GM12878 (cell line): ENCODE measurements at regions not wholly inside any gene's neighbourhood (a gene's known extent, or its start where the extent isn't known, plus 50 kb on each side); places are given as distances from the start of the nearest gene placed in this dataset.

Experiments used
- E2F4 ChIP-seq: IDR thresholded peaks from 2 replicates; pipeline ENCODE4 v1.6.1; 2012; ENCODE audit warnings: low read depth, low read length, improper control_type of control experiment
- EZH2 ChIP-seq: IDR thresholded peaks from 2 replicates; pipeline ENCODE4 v1.6.1; 2012; ENCODE audit warnings: low read depth, mild to moderate bottlenecking, control low read depth, inconsistent platforms, low read length, borderline replicate concordance; ENCODE audit not compliant: control insufficient read depth
- HDAC6 ChIP-seq: fragments of 200-600 bp; sonication (generic); IDR thresholded peaks from one replicate; pipeline ENCODE4 v1.8.0; 2017; ENCODE audit warnings: antibody characterized with exemption; ENCODE audit not compliant: unreplicated experiment
- NFIC ChIP-seq: IDR thresholded peaks from 2 replicates; pipeline ENCODE4 v1.6.1; 2012; ENCODE audit warnings: low read depth, mild to moderate bottlenecking, inconsistent platforms, low read length, moderate library complexity
- NRF1 ChIP-seq: conservative IDR thresholded peaks from 2 replicates; pipeline ENCODE4 v1.6.1; 2011; ENCODE audit warnings: mild to moderate bottlenecking, low read depth, low read length, improper control_type of control experiment
- POLR2A ChIP-seq: IDR thresholded peaks from 2 replicates; pipeline ENCODE4 v1.6.1; 2011; ENCODE audit warnings: low read depth, mild to moderate bottlenecking, low read length
- RCOR1 ChIP-seq: conservative IDR thresholded peaks from 2 replicates; pipeline ENCODE4 v1.6.1; 2012; ENCODE audit warnings: low read depth, low read length, improper control_type of control experiment
- RFX5 ChIP-seq: IDR thresholded peaks from 2 replicates; pipeline ENCODE4 v1.6.1; 2011; ENCODE audit warnings: low read depth, low read length, improper control_type of control experiment
- STAT1 ChIP-seq: fragments of 450-650 bp; conservative IDR thresholded peaks from 2 replicates; pipeline ENCODE4 v1.6.1; 2014; ENCODE audit warnings: antibody characterized with exemption, mild to moderate bottlenecking
- YY1 ChIP-seq: IDR thresholded peaks from 2 replicates; pipeline ENCODE4 v1.6.1; 2011; ENCODE audit warnings: low read depth, mild to moderate bottlenecking, low read length
- ZNF274 ChIP-seq: IDR thresholded peaks from one replicate; pipeline ENCODE4 v1.8.0; 2011; ENCODE audit not compliant: insufficient read length, insufficient read depth
- TF ChIP-seq, protein P1 (sequence below), 3 experiments: IDR thresholded peaks in 2 of 3; conservative IDR thresholded peaks in 1 of 3; 2 replicates each; pipeline ENCODE4 v1.5.1; 2011; ENCODE audit warnings: low read depth in 3 of 3, low read length in 3 of 3, mild to moderate bottlenecking in 3 of 3, control low read depth in 2 of 3, moderate library complexity in 2 of 3, inconsistent platforms in 1 of 3, mixed read lengths in 1 of 3; ENCODE audit not compliant: control insufficient read depth in 2 of 3, insufficient read depth in 1 of 3; ENCODE audit errors: extremely low read depth in 1 of 3
- TF ChIP-seq, protein P2 (sequence below): IDR thresholded peaks from 2 replicates; pipeline ENCODE4 v1.6.1; 2012; ENCODE audit warnings: mild to moderate bottlenecking, low read depth, low read length

DNA sequence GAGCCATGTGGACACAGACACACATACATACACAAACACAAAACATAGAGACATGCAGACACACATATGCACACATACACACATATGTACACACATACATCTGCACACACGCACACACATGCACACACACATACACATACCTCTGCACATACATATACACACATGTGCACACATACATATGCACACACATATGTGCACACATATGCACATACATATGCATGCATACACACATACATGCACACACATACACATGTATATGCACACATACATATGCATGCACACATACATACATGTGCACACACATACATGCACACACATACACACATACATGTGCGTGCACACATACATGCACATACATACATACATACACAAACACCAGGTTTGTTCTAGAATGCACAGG lies 236.3 kb upstream of the FOXK1 start:
- no peak for TF ChIP-seq EZH2
- TF ChIP-seq RFX5: no peak
- TF ChIP-seq ZNF274: no peak
- TF ChIP-seq, protein P1, sequence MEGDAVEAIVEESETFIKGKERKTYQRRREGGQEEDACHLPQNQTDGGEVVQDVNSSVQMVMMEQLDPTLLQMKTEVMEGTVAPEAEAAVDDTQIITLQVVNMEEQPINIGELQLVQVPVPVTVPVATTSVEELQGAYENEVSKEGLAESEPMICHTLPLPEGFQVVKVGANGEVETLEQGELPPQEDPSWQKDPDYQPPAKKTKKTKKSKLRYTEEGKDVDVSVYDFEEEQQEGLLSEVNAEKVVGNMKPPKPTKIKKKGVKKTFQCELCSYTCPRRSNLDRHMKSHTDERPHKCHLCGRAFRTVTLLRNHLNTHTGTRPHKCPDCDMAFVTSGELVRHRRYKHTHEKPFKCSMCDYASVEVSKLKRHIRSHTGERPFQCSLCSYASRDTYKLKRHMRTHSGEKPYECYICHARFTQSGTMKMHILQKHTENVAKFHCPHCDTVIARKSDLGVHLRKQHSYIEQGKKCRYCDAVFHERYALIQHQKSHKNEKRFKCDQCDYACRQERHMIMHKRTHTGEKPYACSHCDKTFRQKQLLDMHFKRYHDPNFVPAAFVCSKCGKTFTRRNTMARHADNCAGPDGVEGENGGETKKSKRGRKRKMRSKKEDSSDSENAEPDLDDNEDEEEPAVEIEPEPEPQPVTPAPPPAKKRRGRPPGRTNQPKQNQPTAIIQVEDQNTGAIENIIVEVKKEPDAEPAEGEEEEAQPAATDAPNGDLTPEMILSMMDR (IDR thresholded peaks at IDR 0.05 in 2 of 3, conservative IDR thresholded peaks at IDR 0.05 in 1 of 3; ENCODE audit: control insufficient read depth in 2 of 3, extremely low read depth in 1 of 3, insufficient read depth in 1 of 3, low read depth in 3 of 3, low read length in 3 of 3): no peak
- TF ChIP-seq NRF1: no peak
- no peak for TF ChIP-seq POLR2A
- TF ChIP-seq YY1: no peak
- TF ChIP-seq, protein P2, sequence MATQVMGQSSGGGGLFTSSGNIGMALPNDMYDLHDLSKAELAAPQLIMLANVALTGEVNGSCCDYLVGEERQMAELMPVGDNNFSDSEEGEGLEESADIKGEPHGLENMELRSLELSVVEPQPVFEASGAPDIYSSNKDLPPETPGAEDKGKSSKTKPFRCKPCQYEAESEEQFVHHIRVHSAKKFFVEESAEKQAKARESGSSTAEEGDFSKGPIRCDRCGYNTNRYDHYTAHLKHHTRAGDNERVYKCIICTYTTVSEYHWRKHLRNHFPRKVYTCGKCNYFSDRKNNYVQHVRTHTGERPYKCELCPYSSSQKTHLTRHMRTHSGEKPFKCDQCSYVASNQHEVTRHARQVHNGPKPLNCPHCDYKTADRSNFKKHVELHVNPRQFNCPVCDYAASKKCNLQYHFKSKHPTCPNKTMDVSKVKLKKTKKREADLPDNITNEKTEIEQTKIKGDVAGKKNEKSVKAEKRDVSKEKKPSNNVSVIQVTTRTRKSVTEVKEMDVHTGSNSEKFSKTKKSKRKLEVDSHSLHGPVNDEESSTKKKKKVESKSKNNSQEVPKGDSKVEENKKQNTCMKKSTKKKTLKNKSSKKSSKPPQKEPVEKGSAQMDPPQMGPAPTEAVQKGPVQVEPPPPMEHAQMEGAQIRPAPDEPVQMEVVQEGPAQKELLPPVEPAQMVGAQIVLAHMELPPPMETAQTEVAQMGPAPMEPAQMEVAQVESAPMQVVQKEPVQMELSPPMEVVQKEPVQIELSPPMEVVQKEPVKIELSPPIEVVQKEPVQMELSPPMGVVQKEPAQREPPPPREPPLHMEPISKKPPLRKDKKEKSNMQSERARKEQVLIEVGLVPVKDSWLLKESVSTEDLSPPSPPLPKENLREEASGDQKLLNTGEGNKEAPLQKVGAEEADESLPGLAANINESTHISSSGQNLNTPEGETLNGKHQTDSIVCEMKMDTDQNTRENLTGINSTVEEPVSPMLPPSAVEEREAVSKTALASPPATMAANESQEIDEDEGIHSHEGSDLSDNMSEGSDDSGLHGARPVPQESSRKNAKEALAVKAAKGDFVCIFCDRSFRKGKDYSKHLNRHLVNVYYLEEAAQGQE: no peak
- TF ChIP-seq STAT1: no peak
- TF ChIP-seq NFIC: no peak
- TF ChIP-seq RCOR1: no peak
- no peak for TF ChIP-seq E2F4
- no peak for TF ChIP-seq HDAC6
